ENCODE measurements at regions not wholly inside any gene's neighbourhood (a gene's known extent, or its start where the extent isn't known, plus 50 kb on each side); places are given as distances from the start of the nearest gene placed in this dataset.

DNA sequence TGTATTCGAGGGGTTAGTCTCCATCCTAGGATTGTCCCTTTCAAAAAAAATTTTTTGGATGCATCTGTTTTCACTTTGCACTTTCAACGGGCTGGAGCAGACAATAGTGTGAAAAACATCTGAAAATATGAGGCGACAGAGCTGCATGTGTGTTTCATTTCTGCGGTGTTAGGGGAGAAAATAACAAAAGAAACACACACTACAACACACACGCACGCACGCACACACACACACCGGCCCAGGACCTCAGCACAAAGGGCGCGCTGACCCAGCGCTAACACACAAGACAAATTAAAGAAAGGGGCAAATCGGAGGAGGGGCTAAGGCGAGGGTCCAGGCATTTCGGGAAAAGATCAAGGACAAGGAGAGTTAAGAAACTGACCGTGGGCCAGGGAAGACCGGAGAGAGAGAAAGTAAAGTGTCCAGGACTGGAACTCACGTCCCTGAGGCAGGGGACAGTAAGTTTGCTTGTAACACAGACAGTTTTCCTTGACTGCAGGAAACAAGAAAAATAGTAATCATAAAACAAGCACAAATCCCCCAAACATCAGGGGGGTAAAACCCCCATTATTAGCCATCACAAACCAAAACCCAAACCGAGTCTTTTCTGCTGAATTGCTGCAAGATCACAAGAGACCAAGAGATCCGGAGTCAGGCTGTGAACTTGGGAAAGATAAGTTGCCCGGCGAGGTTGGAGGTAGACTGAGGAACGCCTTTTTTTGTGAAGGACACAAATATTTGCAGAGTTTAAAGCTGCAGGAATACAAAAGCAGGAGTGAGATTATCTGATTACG lies 302.1 kb downstream of the PARP8 start:
- H3K36me3 ChIP-seq (ENCODE audit: control insufficient read depth in 2 of 2, insufficient read depth in 1 of 2, low read length in 2 of 2), result no peaks in the 10 kb centered on the region
- H3K27ac ChIP-seq (ENCODE audit: extremely low read depth, low read depth, low read length), result no peak overlapping the region
- H3K4me3 ChIP-seq (ENCODE audit: low read depth, low read length), result no peak overlapping the region
- CTCF ChIA-PET, result no interaction called here
- POLR2A ChIA-PET, result no interaction called here
- TF ChIP-seq SCRT2 (tag by site-specific recombination; IDR thresholded peaks at IDR 0.05) (no peak), ZNF585B (tag by site-specific recombination; IDR thresholded peaks at IDR 0.05) (no peak), ZNF138 (tag by site-specific recombination; IDR thresholded peaks at IDR 0.05; ENCODE audit: borderline replicate concordance) (0 out of 2 replicates have a peak, but pooled peaks have one; percentile 16), OSR2 (tag by site-specific recombination; IDR thresholded peaks at IDR 0.05) (no peak), ZNF544 (tag by site-specific recombination; IDR thresholded peaks at IDR 0.05) (no peak)
- no peaks in the 10 kb centered on the region for H3K9me3 ChIP-seq (ENCODE audit: control insufficient read depth, insufficient read depth, low read depth, low read length)
- H3K4me1 ChIP-seq (ENCODE audit: control insufficient read depth, insufficient read depth, low read length), result no peaks in the 10 kb centered on the region

DNA sequence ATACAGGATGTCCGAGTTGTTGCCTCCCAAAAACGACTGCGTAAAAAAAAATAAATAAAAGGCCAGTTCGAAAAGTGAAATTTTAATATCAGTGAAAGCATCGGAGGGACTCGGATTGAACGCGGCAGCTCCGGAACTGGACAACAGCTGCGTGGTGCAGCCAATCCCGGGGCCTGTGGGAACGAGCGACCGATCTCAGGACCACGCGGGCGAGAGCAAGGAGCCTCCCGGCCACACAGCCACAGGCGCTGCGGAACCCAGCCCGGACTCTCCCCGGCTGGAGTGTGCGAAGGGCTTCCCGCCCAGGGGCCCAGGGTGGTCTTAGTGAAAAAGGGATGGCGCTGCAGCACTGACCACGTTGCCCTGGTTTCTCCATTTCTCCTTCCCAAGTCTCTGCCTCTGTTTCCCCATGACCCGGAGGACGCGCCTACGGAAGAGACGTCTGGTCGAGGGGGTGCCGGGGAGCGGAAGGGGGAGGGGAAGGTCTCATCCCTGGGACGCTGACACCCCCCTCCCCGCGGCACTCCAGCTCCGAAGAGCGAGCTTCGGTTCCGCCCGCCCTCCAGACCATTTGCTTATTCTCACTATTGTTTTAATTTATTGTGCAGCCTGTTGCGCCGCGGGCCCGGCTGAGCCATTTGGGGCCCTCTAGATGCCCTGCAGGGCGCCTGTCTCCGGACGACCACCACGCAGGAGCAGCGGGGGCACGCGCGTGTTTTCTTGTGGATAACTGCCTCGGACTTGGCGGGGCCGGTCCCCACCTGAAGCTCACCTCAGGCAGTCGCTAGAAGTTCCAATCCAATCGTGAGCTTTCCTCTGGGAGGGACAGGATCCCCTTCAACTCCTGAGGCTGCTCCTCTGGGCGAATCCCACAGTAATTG lies 303.0 kb downstream of the PARP8 start:
- CTCF ChIA-PET, result interaction anchor here (0.6 to 1.1 kb wide), 2 partner anchors 11 to 421 kb away, joined by 3 read pairs; no protein-coding TSS in a partner anchor
- POLR2A ChIA-PET, result no interaction called here

DNA sequence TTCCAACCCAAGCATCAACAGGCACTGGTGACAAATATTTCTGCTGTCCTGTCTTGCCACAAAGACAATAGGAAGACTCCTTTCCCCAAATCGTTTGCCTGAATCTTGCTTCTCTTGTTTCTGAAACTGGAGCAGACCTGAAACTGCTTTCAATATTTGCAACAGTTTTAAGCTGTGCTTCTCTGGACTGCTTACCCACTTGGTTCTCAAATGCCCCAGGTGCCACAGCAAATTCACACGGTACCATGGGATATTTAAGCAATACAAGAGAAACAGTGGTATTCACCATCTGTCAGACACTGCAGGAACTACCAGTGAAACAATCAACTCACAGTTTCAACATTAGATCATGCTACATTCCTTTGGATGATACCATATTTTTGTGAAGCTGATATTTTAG lies 309.4 kb downstream of the PARP8 start:
- no peaks in the 10 kb centered on the region for H3K4me1 ChIP-seq (ENCODE audit: control insufficient read depth, insufficient read depth, low read length)
- no peak overlapping the region for H3K27ac ChIP-seq (ENCODE audit: extremely low read depth, low read depth, low read length)
- ChIA-PET CTCF (interaction anchor here (0.6 kb wide), 2 partner anchors 266 to 1381 kb away, joined by 3 to 4 read pairs; no protein-coding TSS in a partner anchor), POLR2A (no interaction called here)
- no peak overlapping the region for H3K4me3 ChIP-seq (ENCODE audit: low read depth, low read length)
- no peaks in the 10 kb centered on the region for H3K9me3 ChIP-seq (ENCODE audit: control insufficient read depth, insufficient read depth, low read depth, low read length)
- no peaks in the 10 kb centered on the region for H3K36me3 ChIP-seq (ENCODE audit: control insufficient read depth in 2 of 2, insufficient read depth in 1 of 2, low read length in 2 of 2)
- TF ChIP-seq, protein P1, sequence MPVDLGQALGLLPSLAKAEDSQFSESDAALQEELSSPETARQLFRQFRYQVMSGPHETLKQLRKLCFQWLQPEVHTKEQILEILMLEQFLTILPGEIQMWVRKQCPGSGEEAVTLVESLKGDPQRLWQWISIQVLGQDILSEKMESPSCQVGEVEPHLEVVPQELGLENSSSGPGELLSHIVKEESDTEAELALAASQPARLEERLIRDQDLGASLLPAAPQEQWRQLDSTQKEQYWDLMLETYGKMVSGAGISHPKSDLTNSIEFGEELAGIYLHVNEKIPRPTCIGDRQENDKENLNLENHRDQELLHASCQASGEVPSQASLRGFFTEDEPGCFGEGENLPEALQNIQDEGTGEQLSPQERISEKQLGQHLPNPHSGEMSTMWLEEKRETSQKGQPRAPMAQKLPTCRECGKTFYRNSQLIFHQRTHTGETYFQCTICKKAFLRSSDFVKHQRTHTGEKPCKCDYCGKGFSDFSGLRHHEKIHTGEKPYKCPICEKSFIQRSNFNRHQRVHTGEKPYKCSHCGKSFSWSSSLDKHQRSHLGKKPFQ (tag by site-specific recombination; IDR thresholded peaks at IDR 0.05), result no peak
- TF ChIP-seq ZNF837 (tag by site-specific recombination; IDR thresholded peaks at IDR 0.05) (no peak), ZNF23 (tag by site-specific recombination; IDR thresholded peaks at IDR 0.05; ENCODE audit: borderline replicate concordance) (no peak), ZNF670 (tag by site-specific recombination; IDR thresholded peaks at IDR 0.05; ENCODE audit: low read depth) (no peak), SCRT2 (tag by site-specific recombination; IDR thresholded peaks at IDR 0.05) (no peak), ZNF324 (tag by site-specific recombination; IDR thresholded peaks at IDR 0.05) (no peak)

More for the DNA sequence above, 303.0 kb downstream of the PARP8 start:
- H3K9me3 ChIP-seq (ENCODE audit: control insufficient read depth, insufficient read depth, low read depth, low read length), result no peaks in the 10 kb centered on the region
- no peaks in the 10 kb centered on the region for H3K36me3 ChIP-seq (ENCODE audit: control insufficient read depth in 2 of 2, insufficient read depth in 1 of 2, low read length in 2 of 2)
- peak; percentile 90 for TF ChIP-seq ZNF335 (tag by site-specific recombination; conservative IDR thresholded peaks at IDR 0.05)
- TF ChIP-seq ZNF48 (tag by site-specific recombination; IDR thresholded peaks at IDR 0.05), result no peak
- TF ChIP-seq, protein P2, sequence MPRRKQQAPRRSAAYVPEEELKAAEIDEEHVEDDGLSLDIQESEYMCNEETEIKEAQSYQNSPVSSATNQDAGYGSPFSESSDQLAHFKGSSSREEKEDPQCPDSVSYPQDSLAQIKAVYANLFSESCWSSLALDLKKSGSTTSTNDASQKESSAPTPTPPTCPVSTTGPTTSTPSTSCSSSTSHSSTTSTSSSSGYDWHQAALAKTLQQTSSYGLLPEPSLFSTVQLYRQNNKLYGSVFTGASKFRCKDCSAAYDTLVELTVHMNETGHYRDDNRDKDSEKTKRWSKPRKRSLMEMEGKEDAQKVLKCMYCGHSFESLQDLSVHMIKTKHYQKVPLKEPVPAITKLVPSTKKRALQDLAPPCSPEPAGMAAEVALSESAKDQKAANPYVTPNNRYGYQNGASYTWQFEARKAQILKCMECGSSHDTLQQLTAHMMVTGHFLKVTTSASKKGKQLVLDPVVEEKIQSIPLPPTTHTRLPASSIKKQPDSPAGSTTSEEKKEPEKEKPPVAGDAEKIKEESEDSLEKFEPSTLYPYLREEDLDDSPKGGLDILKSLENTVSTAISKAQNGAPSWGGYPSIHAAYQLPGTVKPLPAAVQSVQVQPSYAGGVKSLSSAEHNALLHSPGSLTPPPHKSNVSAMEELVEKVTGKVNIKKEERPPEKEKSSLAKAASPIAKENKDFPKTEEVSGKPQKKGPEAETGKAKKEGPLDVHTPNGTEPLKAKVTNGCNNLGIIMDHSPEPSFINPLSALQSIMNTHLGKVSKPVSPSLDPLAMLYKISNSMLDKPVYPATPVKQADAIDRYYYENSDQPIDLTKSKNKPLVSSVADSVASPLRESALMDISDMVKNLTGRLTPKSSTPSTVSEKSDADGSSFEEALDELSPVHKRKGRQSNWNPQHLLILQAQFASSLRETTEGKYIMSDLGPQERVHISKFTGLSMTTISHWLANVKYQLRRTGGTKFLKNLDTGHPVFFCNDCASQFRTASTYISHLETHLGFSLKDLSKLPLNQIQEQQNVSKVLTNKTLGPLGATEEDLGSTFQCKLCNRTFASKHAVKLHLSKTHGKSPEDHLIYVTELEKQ (tag by site-specific recombination; IDR thresholded peaks at IDR 0.05; ENCODE audit: borderline replicate concordance), result no peak
- no peak for TF ChIP-seq ZNF792 (tag by site-specific recombination; IDR thresholded peaks at IDR 0.05)
- no peak for TF ChIP-seq ZNF843 (tag by site-specific recombination; IDR thresholded peaks at IDR 0.05)
- TF ChIP-seq SCRT2 (tag by site-specific recombination; IDR thresholded peaks at IDR 0.05), result 0 out of 2 replicates have a peak, but pooled peaks have one; percentile 16
- TF ChIP-seq ZNF521 (tag by site-specific recombination; IDR thresholded peaks at IDR 0.05), result no peak
- TF ChIP-seq ZFP41 (tag by site-specific recombination; IDR thresholded peaks at IDR 0.05; ENCODE audit: borderline replicate concordance), result no peak
- TF ChIP-seq ZNF768 (tag by site-specific recombination; IDR thresholded peaks at IDR 0.05), result no peak
- TF ChIP-seq ZNF558 (tag by site-specific recombination; IDR thresholded peaks at IDR 0.05), result no peak
- TF ChIP-seq GLI4 (tag by site-specific recombination; IDR thresholded peaks at IDR 0.05), result no peak
- TF ChIP-seq ZNF549 (tag by site-specific recombination; IDR thresholded peaks at IDR 0.05), result no peak
- peak overlapping the region; percentile 23 for H3K4me3 ChIP-seq (ENCODE audit: low read depth, low read length)
- H3K4me1 ChIP-seq (ENCODE audit: control insufficient read depth, insufficient read depth, low read length), result no peaks in the 10 kb centered on the region
- H3K27ac ChIP-seq (ENCODE audit: extremely low read depth, low read depth, low read length), result peak overlapping the region; percentile 31; the same call in 1 of the 2 replicates
